ENCODE measurements at regions not wholly inside any gene's neighbourhood (a gene's known extent, or its start where the extent isn't known, plus 50 kb on each side); places are given as distances from the start of the nearest gene placed in this dataset.
"Not testable (repeated sequence)": the region's sequence is repeated elsewhere in the genome, so short reads cannot be mapped to it uniquely, and the experiment has no call there.

GRCh38 chr3:137150825-137151224 lies 193.0 kb downstream of the IL20RB start:
- Mint-ChIP-seq H3K27me3 (peaks cover 3% of the 10 kb centered on the region), H3K4me3 (no peak overlapping the region), H3K36me3 (ENCODE audit: low read depth) (no peaks in the 10 kb centered on the region), H3K27ac (no peak overlapping the region), H3K9me3 (no peaks in the 10 kb centered on the region), H3K4me1 (ENCODE audit: low read depth) (no peaks in the 10 kb centered on the region)
- TF ChIP-seq CTCF (IDR thresholded peaks at IDR 0.05): no peak
- ChIA-PET POLR2A (no interaction called here), CTCF (no interaction called here)
- ATAC-seq (no peak), DNase-seq (no peak)
- intact Hi-C loops (cut with micrococcal nuclease): no loop called here

- H3K27me3 Mint-ChIP-seq; H3K4me1 Mint-ChIP-seq (ENCODE audit: low read depth); intact Hi-C loops (cut with micrococcal nuclease); ATAC-seq; CTCF ChIA-PET; H3K9me3 Mint-ChIP-seq; POLR2A ChIA-PET; H3K27ac Mint-ChIP-seq; DNase-seq; H3K4me3 Mint-ChIP-seq; H3K36me3 Mint-ChIP-seq (ENCODE audit: low read depth): not testable (repeated sequence)
These were observed 195.3 kb downstream of the IL20RB start for GRCh38 chr3:137153046-137153445.

- no peak overlapping the region for H3K4me3 Mint-ChIP-seq
- DNase-seq: no peak
- CTCF ChIA-PET: no interaction called here
- H3K27me3 Mint-ChIP-seq: peaks cover 2% of the 10 kb centered on the region
- intact Hi-C loops (cut with micrococcal nuclease): no loop called here
- H3K36me3 Mint-ChIP-seq (ENCODE audit: low read depth): no peaks in the 10 kb centered on the region
- POLR2A ChIA-PET: no interaction called here
- H3K9me3 Mint-ChIP-seq: no peaks in the 10 kb centered on the region
- ATAC-seq: no peak
- H3K27ac Mint-ChIP-seq: no peak overlapping the region
- no peak for TF ChIP-seq CTCF (IDR thresholded peaks at IDR 0.05)
- no peaks in the 10 kb centered on the region for H3K4me1 Mint-ChIP-seq (ENCODE audit: low read depth)
These were observed 205.6 kb downstream of the IL20RB start for GRCh38 chr3:137163241-137163871.

- intact Hi-C loops (cut with micrococcal nuclease): no loop called here
- no peak overlapping the region for H3K4me3 Mint-ChIP-seq
- no peak for DNase-seq
- no peak for ATAC-seq
- H3K27me3 Mint-ChIP-seq: peaks cover 2% of the 10 kb centered on the region
- H3K27ac Mint-ChIP-seq: no peak overlapping the region
- ChIA-PET POLR2A (no interaction called here), CTCF (no interaction called here)
- no peaks in the 10 kb centered on the region for H3K36me3 Mint-ChIP-seq (ENCODE audit: low read depth)
- no peaks in the 10 kb centered on the region for H3K9me3 Mint-ChIP-seq
- TF ChIP-seq CTCF (IDR thresholded peaks at IDR 0.05): no peak
- no peaks in the 10 kb centered on the region for H3K4me1 Mint-ChIP-seq (ENCODE audit: low read depth)
These were observed 206.2 kb downstream of the IL20RB start for GRCh38 chr3:137163958-137164357.

- no peak for TF ChIP-seq CTCF (IDR thresholded peaks at IDR 0.05)
- Mint-ChIP-seq H3K4me1 (ENCODE audit: low read depth) (no peaks in the 10 kb centered on the region), H3K9me3 (peaks cover 2% of the 10 kb centered on the region), H3K4me3 (no peak overlapping the region), H3K27ac (no peak overlapping the region), H3K27me3 (peaks cover 5% of the 10 kb centered on the region), H3K36me3 (ENCODE audit: low read depth) (no peaks in the 10 kb centered on the region)
- no peak for ATAC-seq
- no peak for DNase-seq
- ChIA-PET POLR2A (no interaction called here), CTCF (no interaction called here)
- intact Hi-C loops (cut with micrococcal nuclease): no loop called here
These were observed 207.5 kb downstream of the IL20RB start for GRCh38 chr3:137165117-137165806.
